Stimulated activated CD4-positive, alpha-beta T cell treated with anti-CD3 and anti-CD28 coated beads, Interleukin-1b, Interleukin-23, amount 100 ng/mL, for 4 hours (primary cell): ENCODE measurements at regions not wholly inside any gene's neighbourhood (a gene's known extent, or its start where the extent isn't known, plus 50 kb on each side); places are given as distances from the start of the nearest gene placed in this dataset.

Experiments
- DNase-seq, 2 donors: peaks; one replicate each; pipeline ENCODE4 v3.0.0-alpha.2; 2020; ENCODE audit warnings: low read depth in 2 of 2

GRCh38 chr3:117553461-117553860 is 843.9 kb downstream of the TUSC7 start:
- DNase-seq = no peak

GRCh38 chr3:117556646-117557407 is 847.2 kb downstream of the TUSC7 start:
- no peak for DNase-seq

GRCh38 chr3:117557464-117558090 is 848.0 kb downstream of the TUSC7 start:
- no peak for DNase-seq

GRCh38 chr3:117558681-117559080 is 849.1 kb downstream of the TUSC7 start:
- DNase-seq = no peak

- no peak for DNase-seq
Observed at GRCh38 chr3:117562000-117562399, 852.4 kb downstream of the TUSC7 start.

- DNase-seq = no peak
Observed at GRCh38 chr3:117563063-117563462, 853.5 kb downstream of the TUSC7 start.

- no peak for DNase-seq
Observed at GRCh38 chr3:117565777-117566176, 856.2 kb downstream of the TUSC7 start.

GRCh38 chr3:117566926-117567325 is 857.3 kb downstream of the TUSC7 start:
- no peak for DNase-seq

GRCh38 chr3:117567382-117567781 is 857.8 kb downstream of the TUSC7 start:
- no peak for DNase-seq

GRCh38 chr3:117567906-117568305 is 858.3 kb downstream of the TUSC7 start:
- no peak for DNase-seq

GRCh38 chr3:117572786-117573185 is 863.2 kb downstream of the TUSC7 start:
- DNase-seq = no peak

- no peak for DNase-seq
Observed at GRCh38 chr3:117580806-117581205, 871.2 kb downstream of the TUSC7 start.

- no peak for DNase-seq
Observed at GRCh38 chr3:117586161-117586560, 876.6 kb downstream of the TUSC7 start.

GRCh38 chr3:117587416-117587815 is 877.8 kb downstream of the TUSC7 start:
- DNase-seq = no peak

- DNase-seq = no peak
Observed at GRCh38 chr3:117589454-117589853, 879.9 kb downstream of the TUSC7 start.

- DNase-seq = no peak
Observed at GRCh38 chr3:117595615-117596014, 886.0 kb downstream of the TUSC7 start.

- no peak for DNase-seq
Observed at GRCh38 chr3:117596503-117596902, 886.9 kb downstream of the TUSC7 start.

GRCh38 chr3:117597865-117598264 is 888.3 kb downstream of the TUSC7 start:
- DNase-seq = no peak

- no peak for DNase-seq
Observed at GRCh38 chr3:117600112-117600511, 890.5 kb downstream of the TUSC7 start.

- DNase-seq = no peak
Observed at GRCh38 chr3:117600666-117601065, 891.1 kb downstream of the TUSC7 start.

GRCh38 chr3:117602058-117602644 is 892.6 kb downstream of the TUSC7 start:
- no peak for DNase-seq

- no peak for DNase-seq
Observed at GRCh38 chr3:117603097-117603496, 893.5 kb downstream of the TUSC7 start.

- DNase-seq = no peak
Observed at GRCh38 chr3:117606866-117607265, 897.3 kb downstream of the TUSC7 start.
